GM12891 (cell line): ENCODE measurements at regions not wholly inside any gene's neighbourhood (a gene's known extent, or its start where the extent isn't known, plus 50 kb on each side); places are given as distances from the start of the nearest gene placed in this dataset.

Source experiments
- POLR2A ChIP-seq: IDR thresholded peaks from 2 replicates; pipeline ENCODE4 v1.6.1; 2011; ENCODE audit warnings: low read depth, low read length, control low read depth
- POLR2AphosphoS5 ChIP-seq: IDR thresholded peaks from 2 replicates; pipeline ENCODE4 v1.6.1; 2011; ENCODE audit warnings: low read depth, low read length, control low read depth

DNA sequence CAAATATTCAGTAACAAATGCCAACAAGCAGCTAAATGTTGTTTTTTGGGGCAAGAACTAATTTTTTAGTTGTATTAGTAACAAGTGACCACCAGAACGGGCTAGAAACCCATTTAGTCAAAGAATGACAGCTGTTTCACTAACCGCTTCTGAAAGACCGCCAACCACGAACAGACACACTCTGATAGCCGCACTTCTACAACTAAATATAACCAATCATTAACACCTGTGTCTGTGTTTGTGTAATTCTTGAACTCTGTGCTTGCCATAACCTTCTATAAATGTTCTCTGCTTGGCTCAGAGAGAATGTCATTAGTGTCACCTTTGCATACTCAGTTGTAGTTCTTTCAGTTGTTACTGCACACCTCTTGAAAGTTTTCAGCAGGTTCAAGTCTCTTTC is 526.3 kb upstream of the LRRTM1 start:
- TF ChIP-seq POLR2AphosphoS5 (no peak), POLR2A (no peak)
